Skeletal muscle tissue (tissue), 3 donors: ENCODE measurements at regions not wholly inside any gene's neighbourhood (a gene's known extent, or its start where the extent isn't known, plus 50 kb on each side); places are given as distances from the start of the nearest gene placed in this dataset.

ENCODE experiments used
- H3K27ac ChIP-seq: one replicate; pipeline ENCODE4 v1.7.0; 2013; ENCODE audit warnings: mild to moderate bottlenecking, low read depth, low read length, inconsistent platforms
- H3K27me3 ChIP-seq, 3 donors: one replicate each; pipeline ENCODE4 v1.7.0; 2013; ENCODE audit warnings: low read length in 3 of 3; ENCODE audit not compliant: control insufficient read depth in 3 of 3, insufficient read depth in 3 of 3
- H3K36me3 ChIP-seq, 3 donors: one replicate each; pipeline ENCODE4 v1.7.0; 2013; ENCODE audit warnings: low read length in 3 of 3; ENCODE audit not compliant: control insufficient read depth in 3 of 3, insufficient read depth in 3 of 3
- H3K4me1 ChIP-seq, 3 donors: one replicate each; pipeline ENCODE4 v1.7.0; 2013; ENCODE audit warnings: low read length in 3 of 3, mild to moderate bottlenecking in 3 of 3; ENCODE audit not compliant: control insufficient read depth in 3 of 3, insufficient read depth in 3 of 3
- H3K4me3 ChIP-seq, 3 donors: one replicate each; pipeline ENCODE4 v1.7.0; 2013; ENCODE audit warnings: low read length in 3 of 3
- H3K9ac ChIP-seq, 3 donors: one replicate each; pipeline ENCODE4 v1.7.0; 2013; ENCODE audit warnings: low read length in 3 of 3, mild to moderate bottlenecking in 3 of 3, moderate library complexity in 2 of 3, low read depth in 1 of 3
- H3K9me3 ChIP-seq, 3 donors: one replicate each; pipeline ENCODE4 v1.7.0; 2013; ENCODE audit warnings: low read length in 3 of 3; ENCODE audit not compliant: control insufficient read depth in 3 of 3
- donor health status: Osteomylitis.

DNA sequence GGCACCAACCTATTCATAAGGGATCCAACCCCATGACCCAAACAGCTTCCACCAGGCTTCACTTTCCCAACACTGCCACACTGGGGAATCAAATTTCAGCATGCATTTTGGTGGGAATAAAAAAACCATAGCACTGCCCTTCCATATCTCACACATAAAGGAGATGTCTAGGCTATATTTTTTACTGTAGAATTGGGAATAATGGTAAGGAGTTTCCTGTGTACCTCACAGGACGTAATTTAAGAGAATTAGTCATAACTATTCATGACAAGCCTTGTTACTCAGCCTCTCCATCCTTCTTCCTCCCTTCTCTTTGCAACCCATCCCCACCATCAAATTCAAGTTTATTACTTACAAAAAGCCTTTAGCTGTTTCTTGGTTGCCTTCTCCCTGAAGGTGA lies 352.1 kb downstream of the MLLT3 start:
- H3K4me1 ChIP-seq = no peaks in the 10 kb centered on the region
- H3K27ac ChIP-seq = no peak overlapping the region
- no peak overlapping the region for H3K9ac ChIP-seq
- H3K27me3 ChIP-seq = no peaks in the 10 kb centered on the region
- H3K36me3 ChIP-seq = no peaks in the 10 kb centered on the region
- no peaks in the 10 kb centered on the region for H3K9me3 ChIP-seq
- H3K4me3 ChIP-seq = no peak overlapping the region

DNA sequence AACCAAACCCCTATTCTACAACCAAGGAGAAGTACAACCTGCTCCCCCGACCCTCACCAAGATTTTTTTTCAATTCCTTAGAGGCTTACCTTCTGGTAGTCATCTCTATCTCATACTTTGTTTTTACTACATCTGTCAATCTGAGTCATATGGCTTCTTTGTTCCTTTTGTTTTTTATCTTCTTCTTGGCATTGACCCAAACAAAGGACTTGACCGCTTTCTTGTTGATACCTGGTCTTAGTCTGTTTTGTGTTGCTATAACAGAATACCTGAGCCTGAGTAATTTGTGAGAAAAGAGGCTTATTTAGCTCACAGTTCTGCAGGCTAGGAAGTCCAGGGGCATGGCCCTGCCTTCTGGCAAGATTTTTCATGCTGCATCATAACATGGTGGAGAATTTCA lies 352.7 kb downstream of the MLLT3 start:
- Histone ChIP-seq H3K4me3 (no peak overlapping the region), H3K9me3 (no peaks in the 10 kb centered on the region), H3K27ac (no peak overlapping the region), H3K27me3 (no peaks in the 10 kb centered on the region), H3K9ac (no peak overlapping the region), H3K36me3 (no peaks in the 10 kb centered on the region), H3K4me1 (no peaks in the 10 kb centered on the region)

DNA sequence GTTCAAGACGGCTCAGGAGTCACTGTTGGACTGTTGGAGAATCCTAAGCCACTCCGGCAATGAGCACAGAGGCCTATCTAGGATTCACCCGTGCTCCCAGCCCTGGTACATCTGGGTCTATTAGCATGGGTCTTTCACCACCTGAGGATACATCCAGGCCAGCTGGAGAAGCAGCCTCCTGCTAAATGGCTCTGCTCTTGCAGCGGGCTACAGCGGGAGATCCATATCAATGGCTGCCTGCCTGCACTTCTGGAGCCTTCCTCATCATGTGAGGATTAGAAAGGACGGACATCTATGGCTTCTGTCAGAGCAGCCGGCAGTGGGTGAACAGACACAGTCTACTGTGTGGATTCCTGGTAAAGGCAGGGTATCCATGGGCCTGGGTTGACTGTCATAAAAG lies 357.4 kb downstream of the MLLT3 start:
- Histone ChIP-seq H3K36me3 (no peaks in the 10 kb centered on the region), H3K27me3 (no peaks in the 10 kb centered on the region), H3K9me3 (no peaks in the 10 kb centered on the region), H3K9ac (no peak overlapping the region), H3K27ac (no peak overlapping the region), H3K4me3 (no peak overlapping the region), H3K4me1 (no peaks in the 10 kb centered on the region)

DNA sequence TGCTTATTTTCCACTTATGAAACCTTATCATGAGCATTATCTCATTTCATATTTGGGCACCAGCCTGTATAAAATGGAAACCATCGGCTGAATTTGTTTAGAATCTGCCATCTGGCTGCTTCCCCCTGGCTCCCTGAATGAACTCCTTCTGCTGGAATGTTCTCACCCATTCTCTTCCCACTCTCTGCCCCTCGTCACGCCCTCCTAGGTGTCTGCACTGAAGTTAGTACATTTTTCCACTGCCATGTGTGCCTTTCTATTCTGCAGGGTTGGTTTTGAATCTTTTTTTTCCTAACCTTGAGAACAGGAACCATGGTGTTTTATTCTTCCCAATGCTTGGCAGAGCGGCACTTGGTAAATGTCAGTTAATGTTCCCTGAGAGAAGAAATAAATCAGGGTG lies 359.7 kb downstream of the MLLT3 start:
- Histone ChIP-seq H3K4me1 (no peaks in the 10 kb centered on the region), H3K9ac (no peak overlapping the region), H3K27me3 (no peaks in the 10 kb centered on the region), H3K36me3 (no peaks in the 10 kb centered on the region), H3K27ac (no peak overlapping the region), H3K4me3 (no peak overlapping the region), H3K9me3 (no peaks in the 10 kb centered on the region)

DNA sequence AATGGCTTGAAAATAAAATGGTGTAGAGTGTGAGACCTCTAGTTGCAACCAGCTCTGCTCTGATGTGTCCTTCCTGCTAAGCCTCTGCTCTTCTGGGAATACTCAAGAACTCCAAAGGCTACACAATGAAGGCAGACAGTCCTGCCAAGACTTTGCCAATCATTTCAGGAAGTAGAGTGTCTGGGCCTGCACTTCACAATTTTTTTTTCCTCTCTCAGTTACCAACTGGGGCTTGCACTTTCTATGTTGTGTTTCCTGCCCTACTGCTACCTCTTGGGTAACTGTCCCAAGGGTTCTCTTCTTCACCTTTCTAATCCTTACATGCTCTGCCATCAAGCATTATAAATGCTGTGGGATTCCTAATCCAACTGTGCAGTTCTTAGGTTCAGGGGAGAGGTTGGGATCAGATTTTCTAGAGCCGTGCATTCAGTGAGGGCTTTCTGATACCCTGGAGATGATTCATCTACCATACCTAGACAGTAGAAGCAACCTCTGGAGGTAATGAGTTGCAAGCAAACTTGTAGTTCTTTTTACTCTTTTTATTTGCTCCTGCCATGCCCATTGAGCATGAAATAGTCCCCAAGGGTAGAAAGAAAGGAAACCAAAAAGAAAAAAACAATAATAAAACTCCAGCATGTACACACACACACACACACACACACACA lies 365.9 kb downstream of the MLLT3 start:
- Histone ChIP-seq H3K27ac (no peak overlapping the region), H3K36me3 (no peaks in the 10 kb centered on the region), H3K27me3 (no peaks in the 10 kb centered on the region), H3K9ac (no peak overlapping the region), H3K4me3 (no peak overlapping the region), H3K9me3 (no peaks in the 10 kb centered on the region), H3K4me1 (no peaks in the 10 kb centered on the region)

DNA sequence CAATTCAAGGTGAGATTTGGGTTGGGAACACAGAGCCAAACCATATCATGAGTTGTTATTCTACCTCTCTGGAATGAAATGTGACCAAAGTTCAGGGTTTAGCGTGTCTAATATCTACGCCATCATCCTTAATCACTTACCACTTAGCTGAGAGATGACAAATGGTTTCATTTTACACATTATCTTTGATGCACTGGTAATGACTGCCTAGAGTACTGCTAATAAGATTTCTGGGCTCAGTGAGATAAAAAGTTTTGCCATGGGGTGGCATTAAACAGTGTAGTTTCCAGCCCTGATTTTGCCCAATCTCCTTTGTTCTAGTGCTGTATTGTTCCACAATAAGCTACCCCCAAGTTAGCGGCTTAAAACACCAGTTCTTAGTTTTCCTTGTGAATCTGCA lies 367.2 kb downstream of the MLLT3 start:
- H3K4me1 ChIP-seq = no peaks in the 10 kb centered on the region
- no peak overlapping the region for H3K27ac ChIP-seq
- H3K9me3 ChIP-seq = no peaks in the 10 kb centered on the region
- H3K36me3 ChIP-seq = no peaks in the 10 kb centered on the region
- H3K9ac ChIP-seq = no peak overlapping the region
- no peaks in the 10 kb centered on the region for H3K27me3 ChIP-seq
- H3K4me3 ChIP-seq = no peak overlapping the region

DNA sequence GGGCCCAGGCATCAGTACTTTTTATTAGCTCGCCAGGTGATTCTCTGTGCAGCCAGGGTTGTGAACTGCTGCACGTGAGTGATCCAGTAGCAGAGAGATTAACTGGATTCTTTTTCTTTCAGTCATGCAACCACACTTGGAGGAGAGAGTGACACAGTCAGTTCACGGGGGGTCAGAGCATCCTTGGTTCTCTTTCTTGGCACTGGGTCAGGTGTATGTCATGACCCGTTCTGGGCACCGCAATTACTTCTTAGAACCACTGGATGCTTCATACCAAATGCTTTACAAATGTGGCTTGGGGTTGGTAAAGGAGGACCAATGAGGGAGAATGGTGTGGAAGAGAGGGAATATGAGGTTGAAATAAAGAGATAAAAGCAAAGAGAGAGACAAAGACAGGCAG lies 368.7 kb downstream of the MLLT3 start:
- H3K4me1 ChIP-seq = no peaks in the 10 kb centered on the region
- H3K27me3 ChIP-seq = no peaks in the 10 kb centered on the region
- H3K9ac ChIP-seq = no peak overlapping the region
- H3K4me3 ChIP-seq = no peak overlapping the region
- H3K27ac ChIP-seq = no peak overlapping the region
- H3K9me3 ChIP-seq = no peaks in the 10 kb centered on the region
- H3K36me3 ChIP-seq = no peaks in the 10 kb centered on the region

DNA sequence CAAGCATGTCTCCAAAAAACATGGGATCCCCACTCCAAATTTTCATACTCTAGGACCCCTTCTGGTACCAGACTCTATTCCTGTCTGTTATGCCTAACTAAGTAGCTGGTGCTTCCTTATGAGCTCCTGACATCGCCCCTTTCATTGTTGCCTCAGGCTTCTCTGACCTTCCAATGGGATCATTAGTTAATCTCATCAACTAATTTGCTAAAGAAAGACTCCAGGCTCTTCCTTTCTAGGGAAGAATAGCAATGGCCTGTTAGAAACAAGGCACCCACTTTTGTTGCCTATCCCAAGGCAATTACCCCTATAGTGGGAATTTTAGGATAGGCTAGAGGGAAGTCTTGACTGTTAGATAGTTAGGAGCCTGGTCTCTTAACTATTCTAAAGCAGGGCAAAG lies 369.5 kb downstream of the MLLT3 start:
- Histone ChIP-seq H3K27ac (no peak overlapping the region), H3K36me3 (no peaks in the 10 kb centered on the region), H3K4me1 (no peaks in the 10 kb centered on the region), H3K4me3 (no peak overlapping the region), H3K27me3 (no peaks in the 10 kb centered on the region), H3K9ac (no peak overlapping the region), H3K9me3 (no peaks in the 10 kb centered on the region)

DNA sequence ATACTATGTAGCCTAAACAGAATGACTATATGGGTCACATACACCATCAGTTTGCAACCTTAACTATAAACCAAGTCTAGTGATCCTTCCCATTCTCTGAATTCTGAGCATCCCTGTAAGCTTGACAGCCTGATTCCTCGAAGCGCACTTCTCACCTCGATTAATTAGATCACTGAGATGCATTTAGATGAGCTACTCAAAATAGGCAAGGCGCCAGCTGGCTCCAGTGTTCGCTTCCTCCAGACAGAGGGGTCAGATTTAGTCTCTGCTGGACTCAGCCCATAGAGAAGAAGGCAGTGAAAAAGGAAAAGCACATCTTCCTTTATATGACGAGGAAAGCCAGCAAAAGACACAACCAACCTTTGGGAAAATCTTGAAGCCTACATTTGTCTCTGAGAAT lies 371.5 kb downstream of the MLLT3 start:
- H3K4me1 ChIP-seq = no peaks in the 10 kb centered on the region

DNA sequence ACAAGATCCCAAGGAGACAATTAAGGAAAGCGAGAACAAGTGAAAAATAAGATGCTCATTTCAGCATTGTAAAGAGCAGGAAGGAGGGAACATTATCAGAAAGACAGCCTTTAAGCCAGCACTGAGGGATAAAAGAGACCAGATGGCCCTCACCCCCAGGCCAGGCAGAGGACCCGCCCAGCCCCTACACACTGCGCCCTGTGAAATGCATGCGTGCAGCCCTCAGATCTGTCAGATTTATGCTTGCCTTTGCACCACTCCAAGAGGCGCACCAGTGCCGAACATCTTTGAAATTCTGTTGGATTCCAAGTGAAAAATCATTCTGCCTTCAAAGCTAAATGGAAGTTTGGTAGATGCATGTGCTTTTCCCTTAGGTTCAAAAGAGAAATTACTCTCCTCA lies 378.0 kb downstream of the MLLT3 start:
- Histone ChIP-seq H3K27me3 (no peaks in the 10 kb centered on the region), H3K4me3 (no peak overlapping the region), H3K27ac (no peak overlapping the region), H3K9ac (no peak overlapping the region), H3K9me3 (no peaks in the 10 kb centered on the region), H3K4me1 (no peaks in the 10 kb centered on the region), H3K36me3 (no peaks in the 10 kb centered on the region)

More for the DNA sequence above, 371.5 kb downstream of the MLLT3 start:
- Histone ChIP-seq H3K36me3 (no peaks in the 10 kb centered on the region), H3K4me3 (no peak overlapping the region), H3K27ac (no peak overlapping the region), H3K9ac (no peak overlapping the region), H3K9me3 (no peaks in the 10 kb centered on the region), H3K27me3 (no peaks in the 10 kb centered on the region)

DNA sequence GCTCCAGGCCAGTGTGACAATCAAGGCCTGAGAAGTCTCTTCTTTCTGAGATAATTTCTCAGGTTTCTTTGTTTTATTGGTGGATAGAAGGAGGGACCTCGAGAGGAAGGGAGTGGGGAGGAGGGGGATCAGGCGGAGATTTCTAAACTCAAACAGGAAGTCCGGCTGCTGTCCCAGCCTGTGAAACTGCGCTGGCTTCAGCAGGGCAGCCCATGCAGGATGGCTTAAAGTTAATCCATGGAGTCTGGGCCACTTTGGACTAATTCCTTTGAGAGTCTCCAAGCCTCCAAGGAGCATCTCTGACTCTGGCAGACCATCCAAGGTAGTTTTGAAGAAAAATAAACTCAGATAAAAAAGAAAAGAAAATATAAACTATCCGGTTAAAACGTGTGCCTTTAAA lies 378.5 kb downstream of the MLLT3 start:
- Histone ChIP-seq H3K4me1 (no peaks in the 10 kb centered on the region), H3K27ac (no peak overlapping the region), H3K9me3 (no peaks in the 10 kb centered on the region), H3K9ac (no peak overlapping the region), H3K4me3 (no peak overlapping the region), H3K27me3 (no peaks in the 10 kb centered on the region), H3K36me3 (no peaks in the 10 kb centered on the region)
